GM10266 (cell line): ENCODE measurements at regions not wholly inside any gene's neighbourhood (a gene's known extent, or its start where the extent isn't known, plus 50 kb on each side); places are given as distances from the start of the nearest gene placed in this dataset.

ENCODE experiments used
- DNase-seq: peaks from one replicate; pipeline ENCODE4 v3.0.0; 2012; ENCODE audit errors: extremely low spot score
- TF ChIP-seq, protein P1 (sequence below): IDR thresholded peaks from 2 replicates; pipeline ENCODE4 v1.5.1; 2012; ENCODE audit warnings: mild to moderate bottlenecking, low read depth; ENCODE audit not compliant: control insufficient read depth, insufficient read depth; ENCODE audit errors: missing control alignments

DNA sequence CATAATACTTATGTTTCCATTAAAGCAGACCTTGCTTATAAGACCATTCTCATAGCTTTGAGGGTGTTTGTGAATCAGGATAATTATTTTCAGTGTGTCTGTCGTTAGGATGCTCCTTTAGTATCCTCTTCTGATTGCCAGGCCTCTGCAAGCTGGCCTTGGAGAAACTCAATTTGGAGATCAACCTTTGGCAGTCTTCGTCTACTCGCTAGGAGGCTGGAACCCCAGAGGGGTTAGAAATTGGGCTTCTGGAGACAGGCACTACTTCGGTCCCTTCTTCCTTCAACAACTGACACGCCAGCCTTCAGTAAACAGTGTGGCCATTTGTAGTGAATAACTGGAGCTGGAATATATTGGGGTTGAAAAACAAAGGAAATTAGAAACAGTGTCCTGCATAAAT, 100.8 kb upstream of the CITED2 start:
- TF ChIP-seq, protein P1, sequence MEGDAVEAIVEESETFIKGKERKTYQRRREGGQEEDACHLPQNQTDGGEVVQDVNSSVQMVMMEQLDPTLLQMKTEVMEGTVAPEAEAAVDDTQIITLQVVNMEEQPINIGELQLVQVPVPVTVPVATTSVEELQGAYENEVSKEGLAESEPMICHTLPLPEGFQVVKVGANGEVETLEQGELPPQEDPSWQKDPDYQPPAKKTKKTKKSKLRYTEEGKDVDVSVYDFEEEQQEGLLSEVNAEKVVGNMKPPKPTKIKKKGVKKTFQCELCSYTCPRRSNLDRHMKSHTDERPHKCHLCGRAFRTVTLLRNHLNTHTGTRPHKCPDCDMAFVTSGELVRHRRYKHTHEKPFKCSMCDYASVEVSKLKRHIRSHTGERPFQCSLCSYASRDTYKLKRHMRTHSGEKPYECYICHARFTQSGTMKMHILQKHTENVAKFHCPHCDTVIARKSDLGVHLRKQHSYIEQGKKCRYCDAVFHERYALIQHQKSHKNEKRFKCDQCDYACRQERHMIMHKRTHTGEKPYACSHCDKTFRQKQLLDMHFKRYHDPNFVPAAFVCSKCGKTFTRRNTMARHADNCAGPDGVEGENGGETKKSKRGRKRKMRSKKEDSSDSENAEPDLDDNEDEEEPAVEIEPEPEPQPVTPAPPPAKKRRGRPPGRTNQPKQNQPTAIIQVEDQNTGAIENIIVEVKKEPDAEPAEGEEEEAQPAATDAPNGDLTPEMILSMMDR, result no peak

DNA sequence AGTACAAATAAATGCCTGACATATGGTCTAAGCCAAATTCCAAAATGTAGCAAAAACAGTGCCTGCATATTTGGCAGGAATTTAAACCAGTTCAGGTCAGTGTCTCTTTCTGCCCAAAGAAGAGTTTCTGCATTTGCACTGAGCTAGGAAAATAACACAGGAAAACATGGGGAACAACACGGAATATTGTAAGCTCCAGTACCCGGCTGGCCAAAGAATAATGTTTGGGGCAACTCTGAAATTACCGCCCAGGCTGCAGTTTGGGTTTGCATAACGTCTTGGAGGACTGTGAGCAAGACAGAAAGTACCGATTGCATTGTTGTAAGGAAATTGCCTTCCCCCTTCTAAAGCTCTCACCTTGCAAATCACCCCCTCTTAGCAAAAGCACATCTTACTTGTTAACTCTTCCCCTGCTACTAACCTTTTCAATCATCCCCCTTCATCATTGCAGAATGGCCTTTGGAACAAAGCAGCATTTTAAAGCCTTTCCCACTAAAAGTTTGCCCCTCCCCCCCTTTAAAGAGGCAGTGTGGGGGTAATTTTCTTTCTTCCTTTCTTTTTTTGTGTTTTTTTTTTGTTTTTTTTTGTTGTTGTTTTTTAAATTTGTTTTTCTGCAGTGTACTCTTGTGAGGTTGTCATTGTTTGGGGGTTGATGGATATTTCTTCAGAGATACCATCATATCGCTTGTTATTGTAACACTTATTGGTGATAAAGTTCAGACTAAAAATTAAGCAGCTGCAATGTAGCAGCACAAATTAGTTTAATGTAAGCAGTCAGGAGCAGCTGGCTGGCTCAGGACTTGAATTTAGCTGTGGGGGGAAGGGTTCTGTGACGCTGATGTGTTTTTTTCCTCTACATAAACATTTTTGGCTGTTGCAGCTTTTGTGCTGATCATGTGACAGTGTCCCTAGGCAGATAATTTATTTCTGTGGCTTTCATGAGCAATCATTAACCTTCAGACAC, 100.0 kb upstream of the CITED2 start:
- peak; percentile 28 for DNase-seq

More for the DNA sequence above, 100.8 kb upstream of the CITED2 start:
- no peak for DNase-seq

DNA sequence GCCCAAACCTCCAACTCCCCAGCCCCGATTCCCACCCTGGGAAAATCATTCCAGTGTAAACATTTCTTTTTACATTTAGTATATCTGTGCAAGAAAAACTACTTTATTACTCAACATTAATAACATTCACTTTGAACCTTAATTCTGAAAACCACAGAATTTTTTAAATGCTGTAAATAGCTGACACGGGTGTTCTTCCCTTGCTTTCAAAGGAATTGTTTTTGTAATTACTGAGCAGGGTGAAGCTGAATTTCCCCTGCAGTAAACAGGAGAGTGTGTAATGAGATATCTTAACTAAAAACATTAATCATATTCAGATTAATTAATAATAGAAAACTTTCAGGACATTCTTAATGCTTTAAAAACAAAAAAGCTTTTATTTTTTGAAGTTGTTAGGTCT, 99.3 kb upstream of the CITED2 start:
- DNase-seq, result no peak

More for the DNA sequence above, 100.0 kb upstream of the CITED2 start:
- TF ChIP-seq, protein P1, result no peak

DNA sequence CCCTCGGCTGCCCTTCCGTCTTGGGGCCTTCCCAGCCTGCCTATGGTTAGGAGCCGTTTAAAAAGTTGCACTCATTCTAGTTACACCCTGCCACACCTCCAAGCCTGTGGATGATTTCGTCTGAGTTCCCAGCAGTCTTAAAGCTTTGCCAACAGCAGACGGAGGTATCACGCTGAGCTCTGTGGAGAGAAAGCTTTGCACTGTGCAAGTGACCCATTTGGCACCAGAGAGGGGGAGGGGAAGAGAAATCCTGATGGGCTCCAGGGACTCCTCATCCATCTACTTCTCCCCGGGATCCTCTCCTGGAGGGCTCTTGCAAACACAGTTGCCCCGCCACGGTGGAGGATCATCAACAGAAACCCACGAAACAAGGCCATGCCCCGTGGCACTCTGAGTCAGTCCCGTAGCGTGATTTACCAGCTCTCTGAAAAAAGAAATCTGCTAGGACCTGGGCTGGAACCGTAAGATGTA, 98.8 kb upstream of the CITED2 start:
- TF ChIP-seq, protein P1, result no peak

More for the DNA sequence above, 99.3 kb upstream of the CITED2 start:
- TF ChIP-seq, protein P1, result no peak

DNA sequence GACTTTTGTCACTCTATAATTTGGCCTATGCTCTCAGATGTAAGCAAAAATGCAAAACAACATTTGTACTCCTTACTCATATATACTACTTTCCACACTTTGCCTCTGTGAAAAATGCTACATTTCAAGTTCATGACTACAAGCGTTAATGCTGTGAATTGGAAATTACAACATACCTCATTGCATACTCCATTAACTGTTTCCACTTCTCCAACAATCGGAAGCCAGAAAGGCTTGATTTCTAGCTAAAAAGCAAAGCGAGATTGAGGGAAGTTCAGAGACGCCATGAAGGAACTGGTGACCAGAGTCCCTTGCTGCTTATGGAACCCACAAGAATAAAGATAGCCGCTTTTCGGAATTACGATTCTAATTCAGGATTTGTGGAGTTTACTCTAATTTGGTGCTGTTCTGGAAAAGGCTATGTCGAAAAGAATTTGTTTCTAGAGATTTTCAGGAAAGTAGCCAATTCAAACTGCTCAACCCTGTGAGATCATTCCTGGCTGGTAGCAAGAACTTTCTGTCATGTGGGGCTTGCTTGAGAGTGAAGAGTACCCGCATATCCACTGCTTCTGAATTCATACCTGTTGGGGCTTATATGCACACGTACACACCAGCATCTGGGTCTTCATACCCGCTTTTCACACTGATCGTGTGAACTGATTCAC, 98.0 kb upstream of the CITED2 start:
- TF ChIP-seq, protein P1, result no peak
- DNase-seq, result no peak

More for the DNA sequence above, 98.8 kb upstream of the CITED2 start:
- DNase-seq, result no peak

DNA sequence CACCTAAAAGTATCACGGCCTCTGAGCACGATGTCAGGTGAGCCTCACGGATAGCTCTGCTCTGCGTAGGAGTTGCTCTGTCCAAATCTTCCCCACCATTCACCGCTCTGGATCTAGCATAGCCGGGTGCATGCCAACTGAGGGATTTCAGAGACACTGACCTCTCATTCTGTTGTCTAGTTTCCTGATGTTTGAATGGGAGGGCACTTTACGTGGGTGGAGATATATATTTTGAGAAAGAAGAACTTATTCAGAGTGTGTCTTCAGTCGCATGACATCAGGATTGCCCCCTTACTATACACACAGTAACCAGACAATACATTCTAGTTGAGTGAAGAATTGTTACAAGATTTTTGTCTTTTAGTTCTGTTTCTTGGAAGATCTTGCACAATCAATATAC, 96.5 kb upstream of the CITED2 start:
- DNase-seq, result no peak
- TF ChIP-seq, protein P1, result no peak
